H9 (cell line): ENCODE measurements at regions not wholly inside any gene's neighbourhood (a gene's known extent, or its start where the extent isn't known, plus 50 kb on each side); places are given as distances from the start of the nearest gene placed in this dataset.

Experiments
- DNase-seq: peaks from one replicate; pipeline ENCODE4 v3.0.0-alpha.2; 2017
- H2AFZ ChIP-seq: one replicate; pipeline ENCODE4 v1.6.1; 2013; ENCODE audit warnings: mild to moderate bottlenecking, low read length, control low read depth, moderate library complexity
- H2AK5ac ChIP-seq: 2 replicates; pipeline ENCODE4 v1.6.1; 2013; ENCODE audit warnings: low read length, control low read depth, mixed read lengths; ENCODE audit not compliant: insufficient read length
- H2BK120ac ChIP-seq: one replicate; pipeline ENCODE4 v1.6.1; 2013; ENCODE audit warnings: low read depth, mild to moderate bottlenecking, low read length, control low read depth, inconsistent platforms; ENCODE audit not compliant: poor library complexity, severe bottlenecking
- H2BK12ac ChIP-seq: 2 replicates; pipeline ENCODE4 v1.6.1; 2013; ENCODE audit warnings: low read length, control low read depth, mixed read lengths, low read depth; ENCODE audit not compliant: insufficient read length
- H2BK15ac ChIP-seq: 2 replicates; pipeline ENCODE4 v1.6.1; 2013; ENCODE audit warnings: low read depth, low read length, control low read depth
- H2BK20ac ChIP-seq: one replicate; pipeline ENCODE4 v1.6.1; 2013; ENCODE audit warnings: low read depth, mild to moderate bottlenecking, low read length, control low read depth, inconsistent platforms; ENCODE audit not compliant: poor library complexity, severe bottlenecking
- H2BK5ac ChIP-seq: 2 replicates; pipeline ENCODE4 v1.6.1; 2013; ENCODE audit warnings: low read length, control low read depth, mixed read lengths; ENCODE audit not compliant: insufficient read length
- H3K14ac ChIP-seq: 2 replicates; pipeline ENCODE4 v1.6.1; 2013; ENCODE audit warnings: low read length, control low read depth; ENCODE audit not compliant: insufficient read depth
- H3K18ac ChIP-seq: 2 replicates; pipeline ENCODE4 v1.6.1; 2013; ENCODE audit warnings: low read depth, mild to moderate bottlenecking, mixed read lengths, low read length, control low read depth; ENCODE audit not compliant: insufficient read length
- H3K23ac ChIP-seq: 2 replicates; pipeline ENCODE4 v1.6.1; 2013; ENCODE audit warnings: low read length, control low read depth, mixed read lengths, low read depth; ENCODE audit not compliant: insufficient read length
- H3K23me2 ChIP-seq: 2 replicates; pipeline ENCODE4 v1.6.1; 2013; ENCODE audit warnings: low read depth, mild to moderate bottlenecking, mixed read lengths, low read length, control low read depth; ENCODE audit not compliant: insufficient read length, poor library complexity, severe bottlenecking
- H3K27ac ChIP-seq: 2 replicates; pipeline ENCODE4 v1.5.1; 2013; ENCODE audit warnings: low read length, control low read depth, mixed read lengths, low read depth; ENCODE audit not compliant: insufficient read length
- H3K27me3 ChIP-seq: 2 replicates; pipeline ENCODE4 v1.6.1; 2013; ENCODE audit warnings: low read length, control low read depth, inconsistent platforms; ENCODE audit not compliant: insufficient read depth
- H3K4ac ChIP-seq: 2 replicates; pipeline ENCODE4 v1.6.1; 2013; ENCODE audit warnings: low read depth, mild to moderate bottlenecking, control low read depth, inconsistent platforms, low read length, moderate library complexity
- H3K4me1 ChIP-seq: 2 replicates; pipeline ENCODE4 v1.6.1; 2013; ENCODE audit warnings: low read length, control low read depth, inconsistent platforms; ENCODE audit not compliant: insufficient read depth
- H3K4me2 ChIP-seq: 2 replicates; pipeline ENCODE4 v1.6.1; 2013; ENCODE audit warnings: low read length, control low read depth, mixed read lengths; ENCODE audit not compliant: insufficient read length, insufficient read depth
- H3K56ac ChIP-seq: 2 replicates; pipeline ENCODE4 v1.6.1; 2013; ENCODE audit warnings: low read depth, mild to moderate bottlenecking, mixed read lengths, low read length, control low read depth; ENCODE audit not compliant: insufficient read length
- H3K79me1 ChIP-seq: 2 replicates; pipeline ENCODE4 v1.6.1; 2013; ENCODE audit warnings: low read depth, mild to moderate bottlenecking, moderate library complexity, low read length, control low read depth, inconsistent platforms; ENCODE audit not compliant: insufficient read depth, poor library complexity, severe bottlenecking
- H3K79me2 ChIP-seq: 2 replicates; pipeline ENCODE4 v1.6.1; 2013; ENCODE audit warnings: low read length, control low read depth, inconsistent platforms; ENCODE audit not compliant: insufficient read depth
- H3K9ac ChIP-seq: 2 replicates; pipeline ENCODE4 v1.6.1; 2013; ENCODE audit warnings: low read length, control low read depth, mixed read lengths; ENCODE audit not compliant: insufficient read length; ENCODE audit errors: extremely low read depth
- H3K9me3 ChIP-seq: one replicate; pipeline ENCODE4 v1.6.1; 2013; ENCODE audit warnings: low read depth, low read length, inconsistent platforms; ENCODE audit not compliant: control insufficient read depth
- H3T11ph ChIP-seq: one replicate; pipeline ENCODE4 v1.6.1; 2013; ENCODE audit warnings: mild to moderate bottlenecking, low read length, control low read depth, inconsistent platforms
- H4K20me1 ChIP-seq: one replicate; pipeline ENCODE4 v1.6.1; 2013; ENCODE audit not compliant: control insufficient read depth, insufficient read length, insufficient read depth
- H4K5ac ChIP-seq: 2 replicates; pipeline ENCODE4 v1.6.1; 2013; ENCODE audit warnings: low read depth, mild to moderate bottlenecking, mixed read lengths, low read length, control low read depth; ENCODE audit not compliant: insufficient read length
- H4K8ac ChIP-seq: replicated peaks from 2 replicates; pipeline ENCODE4 v1.6.1; 2013; ENCODE audit warnings: low read length, control low read depth, mixed read lengths, low read depth; ENCODE audit not compliant: insufficient read length
- H4K91ac ChIP-seq: 2 replicates; pipeline ENCODE4 v1.6.1; 2013; ENCODE audit warnings: low read depth, mild to moderate bottlenecking, moderate library complexity, mixed read lengths, low read length, control low read depth; ENCODE audit not compliant: insufficient read length
- H3K27ac Mint-ChIP-seq, 3 experiments: 2 replicates in 2 of 3; 3 replicates in 1 of 3; pipeline ENCODE4 v1.8.0; 2020 to 2021; ENCODE audit warnings: mixed read lengths in 3 of 3, mild to moderate bottlenecking in 1 of 3, moderate library complexity in 1 of 3
- H3K27me3 Mint-ChIP-seq: 2 replicates; pipeline ENCODE4 v1.8.0; 2021; ENCODE audit warnings: low read depth, mild to moderate bottlenecking, moderate library complexity, mixed read lengths
- H3K36me3 Mint-ChIP-seq, 3 experiments: 2 replicates in 2 of 3; 3 replicates in 1 of 3; pipeline ENCODE4 v1.8.0; 2020 to 2021; ENCODE audit warnings: low read depth in 3 of 3, mixed read lengths in 3 of 3; ENCODE audit not compliant: insufficient read depth in 1 of 3
- H3K4me1 Mint-ChIP-seq, 2 experiments: 2 replicates each; pipeline ENCODE4 v1.8.0; 2020; ENCODE audit warnings: mixed read lengths in 2 of 2
- H3K4me3 Mint-ChIP-seq, 2 experiments: 2 replicates in 1 of 2; 3 replicates in 1 of 2; pipeline ENCODE4 v1.8.0; 2020 to 2021; ENCODE audit warnings: mild to moderate bottlenecking in 2 of 2, mixed read lengths in 2 of 2, moderate library complexity in 1 of 2
- H3K9me3 Mint-ChIP-seq, 2 experiments: 2 replicates in 1 of 2; 3 replicates in 1 of 2; pipeline ENCODE4 v1.8.0; 2020; ENCODE audit warnings: mild to moderate bottlenecking in 2 of 2, mixed read lengths in 2 of 2, moderate library complexity in 1 of 2
- CTCF ChIP-seq: fragments of 200-600 bp; sonication (generic); conservative IDR thresholded peaks from 3 replicates; pipeline ENCODE4 v1.8.0; 2021; ENCODE audit warnings: antibody characterized with exemption, mild to moderate bottlenecking
- WGBS: extraction: QIAGEN DNeasy Blood & Tissue Kit; methylation state at CpG from one replicate; pipeline ENCODE4 v1.1.7; 2013; ENCODE audit warnings: missing lambda C conversion rate, low lambda C conversion rate, mixed read lengths; ENCODE audit not compliant: insufficient read length; ENCODE audit errors: extremely low coverage; 5-methylcytosine and 5-hydroxymethylcytosine counted together

GRCh38 chrX:146994163-146994562 lies 179.6 kb upstream of the CXorf51A start:
- H2AK5ac ChIP-seq = no peak overlapping the region
- H3K4ac ChIP-seq = no peak overlapping the region
- no peak overlapping the region for H3K27ac Mint-ChIP-seq
- no peak overlapping the region for H2AFZ ChIP-seq
- H3K27ac ChIP-seq = no peak overlapping the region
- WGBS = no CpG with 5 or more reads among the region's 1 CpG
- H3K14ac ChIP-seq = no peak overlapping the region
- peaks cover 0 to 1% (median 0%) of the 10 kb centered on the region in 3 experiments; a peak in 1 of 7 replicates for H3K36me3 Mint-ChIP-seq
- H4K91ac ChIP-seq = no peak overlapping the region
- no peaks in the 10 kb centered on the region for H3K79me1 ChIP-seq
- H3K9ac ChIP-seq = no peak overlapping the region
- no peaks in the 10 kb centered on the region for H3K27me3 ChIP-seq
- H3K4me2 ChIP-seq = no peak overlapping the region
- H3K27me3 Mint-ChIP-seq = no peaks in the 10 kb centered on the region
- peaks cover 3% of the 10 kb centered on the region for H3K9me3 ChIP-seq
- no peaks in the 10 kb centered on the region for H3K79me2 ChIP-seq
- H4K8ac ChIP-seq = no peak overlapping the region
- H2BK12ac ChIP-seq = no peak overlapping the region
- no peak overlapping the region for H3T11ph ChIP-seq
- no peaks in the 10 kb centered on the region for H3K4me1 ChIP-seq
- H3K4me3 Mint-ChIP-seq = no peak overlapping the region
- no peak overlapping the region for H4K5ac ChIP-seq
- H3K9me3 Mint-ChIP-seq = peaks cover 31 to 36% of the 10 kb centered on the region in 2 experiments
- no peak for DNase-seq
- no peak overlapping the region for H3K23ac ChIP-seq
- no peak overlapping the region for H2BK120ac ChIP-seq
- H3K56ac ChIP-seq = no peak overlapping the region
- no peak overlapping the region for H2BK20ac ChIP-seq
- no peak for TF ChIP-seq CTCF
- no peak overlapping the region for H2BK15ac ChIP-seq
- no peak overlapping the region for H3K18ac ChIP-seq
- H3K23me2 ChIP-seq = no peaks in the 10 kb centered on the region
- H3K4me1 Mint-ChIP-seq = no peaks in the 10 kb centered on the region
- H4K20me1 ChIP-seq = no peaks in the 10 kb centered on the region
- no peak overlapping the region for H2BK5ac ChIP-seq
